ENCODE measurements at regions not wholly inside any gene's neighbourhood (a gene's known extent, or its start where the extent isn't known, plus 50 kb on each side); places are given as distances from the start of the nearest gene placed in this dataset.

DNA sequence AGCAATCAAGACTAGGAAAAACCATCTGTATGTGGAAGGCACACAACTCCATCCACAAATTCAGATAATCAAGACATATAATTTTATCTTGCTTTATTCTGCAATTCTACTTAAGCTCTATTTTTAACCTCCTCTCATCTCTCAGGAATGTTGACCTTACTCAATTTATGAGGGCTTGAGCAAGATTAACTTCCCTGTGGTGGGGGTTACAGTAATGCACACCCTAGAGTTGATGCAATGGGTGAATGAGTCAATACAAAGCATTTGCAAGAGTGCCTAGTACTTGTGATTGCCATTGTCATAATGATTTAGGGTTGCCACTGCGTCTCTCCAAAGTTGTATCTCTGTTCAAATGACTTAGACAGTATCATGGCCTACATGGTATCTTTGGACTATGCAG lies 1598.4 kb upstream of the TMEM132C start:
- Mint-ChIP-seq H3K4me3 (ENCODE audit: unreplicated experiment) (no peak overlapping the region), H3K36me3 (ENCODE audit: insufficient read depth, unreplicated experiment) (no peaks in the 10 kb centered on the region), H3K9me3 (ENCODE audit: unreplicated experiment) (no peaks in the 10 kb centered on the region), H3K27ac (ENCODE audit: low read depth, unreplicated experiment) (no peak overlapping the region), H3K27me3 (ENCODE audit: insufficient read depth, unreplicated experiment) (no peaks in the 10 kb centered on the region), H3K4me1 (ENCODE audit: insufficient read depth, unreplicated experiment) (peaks cover 27% of the 10 kb centered on the region)
- TF ChIP-seq CTCF (IDR thresholded peaks at IDR 0.05; ENCODE audit: unreplicated experiment): no peak
- POLR2A ChIA-PET: interaction anchor here (0.6 to 1.5 kb wide), 4 partner anchors 10 to 67 kb away, joined by 3 to 5 read pairs (median 3); no protein-coding TSS in a partner anchor
- CTCF ChIA-PET: interaction anchor here (0.6 to 1.4 kb wide), 2 partner anchors 10 to 79 kb away, joined by 4 to 6 read pairs; no protein-coding TSS in a partner anchor
- BruUV-seq (replicated peaks): no TSS peak
- DNase-seq (ENCODE audit: unreplicated experiment): peak; percentile 97
- intact Hi-C loops (cut with micrococcal nuclease): loop anchor here (2.0 kb wide), 1 partner anchor 40 kb away; no protein-coding TSS in a partner anchor

DNA sequence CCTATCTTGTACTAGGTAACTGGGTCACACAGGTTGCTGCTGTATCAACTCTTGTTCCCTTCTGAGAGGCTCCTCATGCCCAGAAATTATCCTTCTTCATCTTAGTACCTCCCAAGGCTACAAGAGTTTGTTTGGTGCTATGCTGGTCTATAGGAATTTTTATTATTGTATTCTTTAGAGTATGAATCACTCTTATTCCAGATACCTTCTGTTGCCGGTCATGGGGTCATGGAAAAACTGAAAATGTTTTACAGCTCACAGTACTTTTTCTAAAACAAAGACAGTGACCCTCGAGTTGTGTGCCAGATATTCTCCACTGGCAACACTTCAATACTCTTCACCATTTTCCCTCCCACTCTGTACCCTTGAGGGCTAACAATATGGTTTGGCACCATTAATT lies 1598.0 kb upstream of the TMEM132C start:
- H3K36me3 Mint-ChIP-seq (ENCODE audit: insufficient read depth, unreplicated experiment): no peaks in the 10 kb centered on the region
- H3K27ac Mint-ChIP-seq (ENCODE audit: low read depth, unreplicated experiment): no peak overlapping the region
- ChIA-PET CTCF (interaction anchor here (1.4 kb wide), 1 partner anchor 78 kb away, joined by 6 read pairs; no protein-coding TSS in a partner anchor), POLR2A (no interaction called here)
- intact Hi-C loops (cut with micrococcal nuclease): loop anchor here (2.0 kb wide), 1 partner anchor 40 kb away; no protein-coding TSS in a partner anchor
- no peaks in the 10 kb centered on the region for H3K9me3 Mint-ChIP-seq (ENCODE audit: unreplicated experiment)
- TF ChIP-seq CTCF (IDR thresholded peaks at IDR 0.05; ENCODE audit: unreplicated experiment): no peak
- no peaks in the 10 kb centered on the region for H3K27me3 Mint-ChIP-seq (ENCODE audit: insufficient read depth, unreplicated experiment)
- H3K4me1 Mint-ChIP-seq (ENCODE audit: insufficient read depth, unreplicated experiment): peaks cover 27% of the 10 kb centered on the region
- no peak overlapping the region for H3K4me3 Mint-ChIP-seq (ENCODE audit: unreplicated experiment)
- BruUV-seq (replicated peaks): no TSS peak
- DNase-seq (ENCODE audit: unreplicated experiment): peak; percentile 59

GRCh38 chr12:126676434-126676833 lies 1590.5 kb upstream of the TMEM132C start:
- Mint-ChIP-seq H3K27me3 (ENCODE audit: insufficient read depth, unreplicated experiment) (no peaks in the 10 kb centered on the region), H3K4me1 (ENCODE audit: insufficient read depth, unreplicated experiment) (no peaks in the 10 kb centered on the region), H3K36me3 (ENCODE audit: insufficient read depth, unreplicated experiment) (no peaks in the 10 kb centered on the region), H3K27ac (ENCODE audit: low read depth, unreplicated experiment) (no peak overlapping the region), H3K4me3 (ENCODE audit: unreplicated experiment) (no peak overlapping the region), H3K9me3 (ENCODE audit: unreplicated experiment) (no peaks in the 10 kb centered on the region)
- intact Hi-C loops (cut with micrococcal nuclease): no loop called here
- no peak for DNase-seq (ENCODE audit: unreplicated experiment)
- BruUV-seq (replicated peaks): no TSS peak
- ChIA-PET CTCF (interaction anchor here (0.7 to 1.7 kb wide), 2 partner anchors 12 to 64 kb away, joined by 3 to 4 read pairs; no protein-coding TSS in a partner anchor), POLR2A (no interaction called here)
- no peak for TF ChIP-seq CTCF (IDR thresholded peaks at IDR 0.05; ENCODE audit: unreplicated experiment)

DNA sequence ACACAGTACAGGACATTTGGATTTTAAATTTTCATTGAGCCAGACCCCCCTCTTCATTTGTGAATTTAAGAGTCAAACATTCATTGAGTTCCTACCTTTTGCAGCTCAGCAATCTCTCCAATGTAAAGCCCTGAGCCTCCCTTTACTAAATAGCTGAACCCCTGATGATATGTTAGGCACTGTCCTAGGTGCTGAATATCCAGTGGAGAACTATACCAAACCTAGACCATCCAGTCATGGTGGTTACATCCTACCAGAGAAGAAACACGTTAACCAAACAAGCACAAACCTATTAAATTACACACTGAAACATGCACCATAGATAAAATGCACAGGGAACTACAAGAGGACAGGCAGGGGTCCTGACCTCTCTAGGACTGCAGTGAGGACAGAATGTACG lies 1585.3 kb upstream of the TMEM132C start:
- peaks cover 7% of the 10 kb centered on the region for H3K9me3 Mint-ChIP-seq (ENCODE audit: unreplicated experiment)
- TF ChIP-seq CTCF (IDR thresholded peaks at IDR 0.05; ENCODE audit: unreplicated experiment): no peak
- ChIA-PET POLR2A (interaction anchor here (0.6 kb wide), 1 partner anchor 1124 kb away, joined by 3 read pairs; no protein-coding TSS in a partner anchor), CTCF (no interaction called here)
- no peaks in the 10 kb centered on the region for H3K4me1 Mint-ChIP-seq (ENCODE audit: insufficient read depth, unreplicated experiment)
- no TSS peak for BruUV-seq (replicated peaks)
- intact Hi-C loops (cut with micrococcal nuclease): loop anchor here (1.0 kb wide), 1 partner anchor 14 kb away; no protein-coding TSS in a partner anchor
- H3K27me3 Mint-ChIP-seq (ENCODE audit: insufficient read depth, unreplicated experiment): no peaks in the 10 kb centered on the region
- no peak overlapping the region for H3K27ac Mint-ChIP-seq (ENCODE audit: low read depth, unreplicated experiment)
- DNase-seq (ENCODE audit: unreplicated experiment): peak; percentile 61
- H3K4me3 Mint-ChIP-seq (ENCODE audit: unreplicated experiment): no peak overlapping the region
- H3K36me3 Mint-ChIP-seq (ENCODE audit: insufficient read depth, unreplicated experiment): no peaks in the 10 kb centered on the region
